Ascending aorta (tissue), 2 donors: ENCODE measurements at regions not wholly inside any gene's neighbourhood (a gene's known extent, or its start where the extent isn't known, plus 50 kb on each side); places are given as distances from the start of the nearest gene placed in this dataset.

Experiments used
- DNase-seq, 2 donors: peaks; one replicate each; pipeline ENCODE4 v3.0.0-alpha.2; 2019; ENCODE audit warnings: low spot score in 2 of 2
- H3K27ac ChIP-seq, 2 donors: fragments of 200-600 bp; sonication (generic); one replicate each; pipeline ENCODE4 v1.5.1; 2016 to 2017; ENCODE audit warnings: mild to moderate bottlenecking in 1 of 2
- H3K27me3 ChIP-seq: fragments of 200-600 bp; sonication (generic); one replicate; pipeline ENCODE4 v1.5.1; 2017
- H3K36me3 ChIP-seq, 2 donors: fragments of 200-600 bp; sonication (generic); one replicate each; pipeline ENCODE4 v1.5.1; 2016
- H3K4me1 ChIP-seq, 2 donors: fragments of 200-600 bp; sonication (generic); one replicate each; pipeline ENCODE4 v1.5.1; 2016 to 2017; ENCODE audit warnings: mild to moderate bottlenecking in 1 of 2
- H3K4me3 ChIP-seq, 2 donors: fragments of 200-600 bp; sonication (generic); one replicate each; pipeline ENCODE4 v1.5.1; 2016 to 2017; ENCODE audit warnings: mild to moderate bottlenecking in 1 of 2
- H3K9me3 ChIP-seq, 2 donors: fragments of 200-600 bp; sonication (generic); one replicate each; pipeline ENCODE4 v1.5.1; 2016
- CTCF ChIP-seq, 3 experiments: fragments of 200-600 bp in 2 of 3; fragments of 450-650 bp in 1 of 3; sonication (generic) in 2 of 3; IDR thresholded peaks; one replicate each; pipeline ENCODE4 v1.5.1; 2016 to 2019; ENCODE audit warnings: antibody characterized with exemption in 3 of 3, mild to moderate bottlenecking in 1 of 3, moderate library complexity in 1 of 3
- intact Hi-C: fragments of 100-400 bp; cut with DNase I; formaldehyde crosslinking; loops from one replicate; pipeline ENCODE4 v1.15.1; 2023

- TF ChIP-seq CTCF (IDR thresholded peaks at IDR 0.05) = no peak
- no peaks in the 10 kb centered on the region for H3K4me1 ChIP-seq
- H3K9me3 ChIP-seq = no peaks in the 10 kb centered on the region
- no peak overlapping the region for H3K4me3 ChIP-seq
- no peak for DNase-seq
- H3K27ac ChIP-seq = no peak overlapping the region
- H3K36me3 ChIP-seq = no peaks in the 10 kb centered on the region
- H3K27me3 ChIP-seq = no peaks in the 10 kb centered on the region
- intact Hi-C loops = no loop called here
Measured at GRCh38 chr7:106606120-106606519, 54.8 kb downstream of the CCDC71L start.

GRCh38 chr7:106604971-106605370 is 56.0 kb downstream of the CCDC71L start:
- intact Hi-C loops = no loop called here
- Histone ChIP-seq H3K36me3 (no peaks in the 10 kb centered on the region), H3K9me3 (no peaks in the 10 kb centered on the region)

GRCh38 chr7:106604303-106604924 is 56.5 kb downstream of the CCDC71L start:
- H3K9me3 ChIP-seq = no peaks in the 10 kb centered on the region
- intact Hi-C loops = no loop called here

More at GRCh38 chr7:106604971-106605370, 56.0 kb downstream of the CCDC71L start:
- no peak overlapping the region for H3K27ac ChIP-seq
- H3K4me1 ChIP-seq = no peaks in the 10 kb centered on the region
- H3K4me3 ChIP-seq = no peak overlapping the region
- no peak for TF ChIP-seq CTCF (IDR thresholded peaks at IDR 0.05)
- H3K27me3 ChIP-seq = no peaks in the 10 kb centered on the region
- no peak for DNase-seq

GRCh38 chr7:106603346-106603745 is 57.6 kb downstream of the CCDC71L start:
- Histone ChIP-seq H3K27me3 (no peaks in the 10 kb centered on the region), H3K4me1 (no peaks in the 10 kb centered on the region), H3K9me3 (no peaks in the 10 kb centered on the region), H3K27ac (no peak overlapping the region), H3K36me3 (no peaks in the 10 kb centered on the region), H3K4me3 (no peak overlapping the region)
- no peak for DNase-seq
- TF ChIP-seq CTCF (IDR thresholded peaks at IDR 0.05) = no peak
- intact Hi-C loops = no loop called here

More at GRCh38 chr7:106604303-106604924, 56.5 kb downstream of the CCDC71L start:
- H3K27me3 ChIP-seq = no peaks in the 10 kb centered on the region
- no peak overlapping the region for H3K4me3 ChIP-seq
- no peak overlapping the region for H3K27ac ChIP-seq
- no peaks in the 10 kb centered on the region for H3K4me1 ChIP-seq
- TF ChIP-seq CTCF (IDR thresholded peaks at IDR 0.05) = no peak
- no peak for DNase-seq
- H3K36me3 ChIP-seq = no peaks in the 10 kb centered on the region

DNA sequence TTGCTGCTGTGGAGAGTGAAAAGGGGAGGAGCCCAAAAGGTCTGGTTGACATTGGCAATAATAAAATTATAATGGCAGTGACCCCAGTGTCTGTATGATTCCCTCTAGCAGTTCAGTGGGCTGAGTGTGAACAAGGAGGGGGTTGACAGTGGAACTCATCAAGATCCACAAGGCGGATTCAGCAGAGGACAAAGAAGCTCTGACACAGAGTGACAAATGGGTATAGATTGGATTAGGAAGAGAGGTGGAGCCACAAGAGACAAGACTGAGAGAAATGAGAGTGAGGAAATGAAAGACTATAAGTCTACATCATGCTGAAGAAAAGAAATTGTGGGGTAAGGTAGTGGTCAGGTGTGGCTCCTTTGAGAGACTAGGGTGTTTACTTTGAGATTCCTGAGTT is 58.9 kb downstream of the CCDC71L start:
- intact Hi-C loops = no loop called here
- no peaks in the 10 kb centered on the region for H3K9me3 ChIP-seq
- no peaks in the 10 kb centered on the region for H3K36me3 ChIP-seq
- no peaks in the 10 kb centered on the region for H3K27me3 ChIP-seq
- no peak overlapping the region for H3K4me3 ChIP-seq
- H3K4me1 ChIP-seq = no peaks in the 10 kb centered on the region
- H3K27ac ChIP-seq = no peak overlapping the region
- no peak for DNase-seq
- TF ChIP-seq CTCF (IDR thresholded peaks at IDR 0.05) = no peak
